Thyroid gland (tissue), 4 donors: ENCODE measurements at regions not wholly inside any gene's neighbourhood (a gene's known extent, or its start where the extent isn't known, plus 50 kb on each side); places are given as distances from the start of the nearest gene placed in this dataset.

Experiments
- DNase-seq, 2 donors: peaks; one replicate each; pipeline ENCODE4 v3.0.0-alpha.2; 2019
- H3K27ac ChIP-seq, 3 donors: fragments of 200-600 bp; sonication (generic); 1 replicate in 2 of 3; 2 replicates in 1 of 3; pipeline ENCODE4 v1.5.1; 2016 to 2019; ENCODE audit warnings: mild to moderate bottlenecking in 1 of 3, moderate library complexity in 1 of 3
- H3K27me3 ChIP-seq: fragments of 200-600 bp; sonication (generic); one replicate; pipeline ENCODE4 v1.5.1; 2019
- H3K36me3 ChIP-seq, 2 donors: fragments of 200-600 bp; sonication (generic); one replicate each; pipeline ENCODE4 v1.5.1; 2016 to 2019
- H3K4me1 ChIP-seq, 2 donors: fragments of 200-600 bp; sonication (generic); one replicate each; pipeline ENCODE4 v1.5.1; 2017 to 2019
- H3K4me3 ChIP-seq, 3 donors: fragments of 200-600 bp; sonication (generic); replicated peaks in 1 of 3; 1 replicate in 2 of 3; 2 replicates in 1 of 3; pipeline ENCODE4 v1.5.1; 2016; ENCODE audit warnings: mild to moderate bottlenecking in 1 of 3
- H3K9me3 ChIP-seq: fragments of 200-600 bp; sonication (generic); one replicate; pipeline ENCODE4 v1.5.1; 2017
- POLR2A ChIP-seq, 2 donors: fragments of 450-650 bp; IDR thresholded peaks; one replicate each; pipeline ENCODE4 v1.6.1; 2017; ENCODE audit warnings: antibody characterized with exemption in 2 of 2, mild to moderate bottlenecking in 2 of 2, moderate library complexity in 1 of 2
- WGBS, 2 donors: methylation state at CpG; one replicate each; pipeline ENCODE4 v1.1.5; 2017; 5-methylcytosine and 5-hydroxymethylcytosine counted together
- intact Hi-C: fragments of 100-400 bp; cut with DNase I; formaldehyde crosslinking; loops from one replicate; pipeline ENCODE4 v1.15.1; 2023
- TF ChIP-seq, protein P1 (sequence below), 6 experiments: fragments of 200-600 bp in 3 of 6; fragments of 450-650 bp in 3 of 6; sonication (generic) in 3 of 6; IDR thresholded peaks; one replicate each; pipeline ENCODE4 v1.5.1; 2016 to 2019; ENCODE audit warnings: antibody characterized with exemption in 6 of 6, mild to moderate bottlenecking in 2 of 6, inconsistent platforms in 1 of 6, moderate library complexity in 1 of 6

DNA sequence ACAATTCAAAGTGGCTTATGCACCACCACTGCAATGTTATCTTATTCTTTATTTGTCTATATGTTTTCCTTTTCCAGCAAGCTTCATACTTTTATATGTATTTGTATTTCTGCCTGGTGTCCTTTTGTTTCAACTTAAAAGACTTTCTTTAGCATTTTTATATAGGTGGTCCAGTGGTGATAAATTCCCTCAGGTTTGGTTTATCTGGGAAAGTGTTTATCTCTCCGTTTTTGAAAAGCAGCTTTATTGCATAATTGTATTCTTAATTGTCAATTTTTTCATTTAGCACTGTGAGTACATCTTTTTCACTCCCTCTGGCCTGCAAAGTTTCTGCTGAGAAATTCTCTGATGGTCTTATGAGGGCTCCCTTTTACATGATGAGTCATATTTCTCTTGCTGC, 479.0 kb upstream of the GRID2 start:
- no peak for DNase-seq

DNA sequence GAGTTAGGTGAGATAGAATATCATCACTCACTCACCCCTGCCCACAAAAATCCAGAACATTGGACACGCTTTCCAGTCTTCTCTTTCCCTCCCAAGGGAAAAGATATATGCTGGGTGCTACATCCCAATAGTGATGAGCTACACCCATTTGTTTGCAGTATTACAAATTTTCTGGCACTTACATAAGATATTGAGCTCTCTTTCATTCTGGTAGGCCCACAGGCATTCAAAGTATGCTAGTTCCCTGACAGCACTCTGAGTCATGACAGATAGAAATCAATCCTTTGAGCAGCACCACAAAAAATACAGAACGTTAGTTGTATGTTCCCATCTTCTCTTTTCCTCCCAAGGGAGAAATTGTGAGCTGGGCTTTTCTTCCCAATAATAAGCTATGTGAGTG, 477.6 kb upstream of the GRID2 start:
- WGBS, 2 donors, result 87 to 92% methylated on average over 2 of the region's 2 CpGs
- Histone ChIP-seq H3K9me3 (no peaks in the 10 kb centered on the region), H3K27me3 (no peaks in the 10 kb centered on the region), H3K27ac (no peak overlapping the region), H3K4me1 (no peaks in the 10 kb centered on the region), H3K36me3 (no peaks in the 10 kb centered on the region), H3K4me3 (no peak overlapping the region)
- no peak for DNase-seq
- intact Hi-C loops, result no loop called here
- no peak for TF ChIP-seq POLR2A (IDR thresholded peaks at IDR 0.05)
- TF ChIP-seq, protein P1, sequence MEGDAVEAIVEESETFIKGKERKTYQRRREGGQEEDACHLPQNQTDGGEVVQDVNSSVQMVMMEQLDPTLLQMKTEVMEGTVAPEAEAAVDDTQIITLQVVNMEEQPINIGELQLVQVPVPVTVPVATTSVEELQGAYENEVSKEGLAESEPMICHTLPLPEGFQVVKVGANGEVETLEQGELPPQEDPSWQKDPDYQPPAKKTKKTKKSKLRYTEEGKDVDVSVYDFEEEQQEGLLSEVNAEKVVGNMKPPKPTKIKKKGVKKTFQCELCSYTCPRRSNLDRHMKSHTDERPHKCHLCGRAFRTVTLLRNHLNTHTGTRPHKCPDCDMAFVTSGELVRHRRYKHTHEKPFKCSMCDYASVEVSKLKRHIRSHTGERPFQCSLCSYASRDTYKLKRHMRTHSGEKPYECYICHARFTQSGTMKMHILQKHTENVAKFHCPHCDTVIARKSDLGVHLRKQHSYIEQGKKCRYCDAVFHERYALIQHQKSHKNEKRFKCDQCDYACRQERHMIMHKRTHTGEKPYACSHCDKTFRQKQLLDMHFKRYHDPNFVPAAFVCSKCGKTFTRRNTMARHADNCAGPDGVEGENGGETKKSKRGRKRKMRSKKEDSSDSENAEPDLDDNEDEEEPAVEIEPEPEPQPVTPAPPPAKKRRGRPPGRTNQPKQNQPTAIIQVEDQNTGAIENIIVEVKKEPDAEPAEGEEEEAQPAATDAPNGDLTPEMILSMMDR (IDR thresholded peaks at IDR 0.05), result no peak

More for the DNA sequence above, 479.0 kb upstream of the GRID2 start:
- H3K9me3 ChIP-seq, result no peaks in the 10 kb centered on the region
- intact Hi-C loops, result no loop called here
- no peak overlapping the region for H3K4me3 ChIP-seq
- 63 to 69% methylated on average over 1 of the region's 1 CpG for WGBS, 2 donors
- H3K36me3 ChIP-seq, result no peaks in the 10 kb centered on the region
- no peak overlapping the region for H3K27ac ChIP-seq
- no peak for TF ChIP-seq POLR2A (IDR thresholded peaks at IDR 0.05)
- TF ChIP-seq, protein P1 (IDR thresholded peaks at IDR 0.05), result no peak
- H3K27me3 ChIP-seq, result no peaks in the 10 kb centered on the region
- no peaks in the 10 kb centered on the region for H3K4me1 ChIP-seq

DNA sequence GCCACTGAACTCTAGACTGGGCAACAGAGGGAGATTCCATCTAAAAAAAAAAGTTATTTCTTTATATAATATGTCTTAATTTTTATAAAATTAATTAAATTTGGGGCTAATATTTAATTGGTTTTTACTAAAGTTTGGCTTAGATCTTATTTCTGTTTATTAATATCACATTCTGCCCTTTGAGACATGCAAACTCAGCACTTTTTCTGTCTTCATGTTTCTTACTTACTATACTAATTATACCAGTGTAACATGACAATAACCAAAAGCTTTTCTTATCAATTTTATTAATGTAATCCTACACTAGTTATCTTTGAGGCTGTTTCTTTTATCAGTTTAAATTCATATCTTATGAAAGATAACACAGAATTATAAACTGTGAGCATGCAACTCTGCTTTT, 475.9 kb upstream of the GRID2 start:
- no peaks in the 10 kb centered on the region for H3K36me3 ChIP-seq
- H3K4me1 ChIP-seq, result no peaks in the 10 kb centered on the region
- DNase-seq, result no peak
- no peak overlapping the region for H3K4me3 ChIP-seq
- intact Hi-C loops, result no loop called here
- no peak for TF ChIP-seq POLR2A (IDR thresholded peaks at IDR 0.05)
- TF ChIP-seq, protein P1 (IDR thresholded peaks at IDR 0.05), result no peak
- no peaks in the 10 kb centered on the region for H3K27me3 ChIP-seq
- no peaks in the 10 kb centered on the region for H3K9me3 ChIP-seq
- no peak overlapping the region for H3K27ac ChIP-seq

DNA sequence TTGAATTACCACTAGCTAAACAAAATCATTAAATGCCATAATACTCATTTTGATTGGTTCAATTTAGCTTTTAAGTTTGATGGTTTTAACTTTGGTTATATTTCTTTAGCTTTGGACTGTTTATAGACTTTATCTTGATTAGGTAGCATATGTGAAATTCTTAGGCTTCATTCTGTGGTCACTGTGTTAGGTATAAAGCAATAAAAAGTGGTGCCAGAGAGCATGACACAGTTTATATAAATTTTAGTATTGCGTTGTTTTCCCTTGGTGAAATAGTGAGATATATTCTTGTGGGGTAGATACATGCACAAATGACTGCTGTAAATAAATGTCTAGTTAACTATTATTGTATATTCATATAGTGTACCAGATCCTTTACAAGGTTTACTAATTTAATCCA, 474.2 kb upstream of the GRID2 start:
- intact Hi-C loops, result no loop called here
- H3K27me3 ChIP-seq, result no peaks in the 10 kb centered on the region
- H3K36me3 ChIP-seq, result no peaks in the 10 kb centered on the region
- H3K9me3 ChIP-seq, result no peaks in the 10 kb centered on the region
- H3K27ac ChIP-seq, result no peak overlapping the region
- H3K4me3 ChIP-seq, result no peak overlapping the region
- TF ChIP-seq POLR2A (IDR thresholded peaks at IDR 0.05), result no peak
- TF ChIP-seq, protein P1 (IDR thresholded peaks at IDR 0.05), result no peak
- no peak for DNase-seq
- H3K4me1 ChIP-seq, result no peaks in the 10 kb centered on the region
- 95 to 96% methylated on average over 1 of the region's 1 CpG for WGBS, 2 donors

DNA sequence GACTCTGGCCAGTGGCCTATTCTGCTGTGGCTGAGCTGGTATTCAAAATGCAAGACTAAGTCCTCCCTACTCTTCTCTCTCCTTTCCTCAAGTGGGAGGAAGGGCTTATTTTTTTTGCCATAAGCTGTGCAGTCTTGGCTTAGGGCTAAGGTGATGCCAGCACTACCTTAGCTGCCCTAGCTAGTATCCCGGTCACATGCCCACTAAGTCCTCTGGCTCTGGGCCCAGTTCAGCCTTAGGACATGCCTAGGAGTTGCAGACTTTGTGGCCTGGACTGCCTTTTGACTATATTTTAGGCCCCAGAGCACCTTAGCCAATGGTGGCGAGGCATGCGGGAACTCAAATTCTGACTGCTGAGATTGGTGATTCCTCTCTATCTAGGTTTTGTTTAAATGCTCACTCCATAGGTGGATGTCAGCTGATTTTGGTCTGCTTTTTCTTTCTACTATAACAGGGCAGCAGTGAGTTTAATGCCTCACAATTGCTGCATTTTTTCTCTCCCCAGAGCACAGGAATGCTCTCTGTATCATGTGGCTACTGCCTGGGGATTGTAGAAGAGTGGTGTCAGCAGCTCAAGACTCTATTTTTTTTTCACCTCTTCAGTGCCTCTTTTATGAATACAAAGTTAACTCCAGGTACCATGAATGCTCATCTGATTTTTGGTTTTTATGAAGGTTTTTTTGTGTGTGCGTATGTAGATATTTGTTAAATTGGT, 472.9 kb upstream of the GRID2 start:
- DNase-seq, result no peak
- Histone ChIP-seq H3K4me3 (no peak overlapping the region), H3K4me1 (no peaks in the 10 kb centered on the region), H3K9me3 (no peaks in the 10 kb centered on the region), H3K27ac (no peak overlapping the region), H3K36me3 (no peaks in the 10 kb centered on the region), H3K27me3 (no peaks in the 10 kb centered on the region)
- intact Hi-C loops, result no loop called here
- WGBS, 2 donors, result 87 to 95% methylated on average over 4 of the region's 4 CpGs
- TF ChIP-seq, protein P1 (IDR thresholded peaks at IDR 0.05), result no peak
- no peak for TF ChIP-seq POLR2A (IDR thresholded peaks at IDR 0.05)
